HG03460 (cell line): ENCODE measurements at regions not wholly inside any gene's neighbourhood (a gene's known extent, or its start where the extent isn't known, plus 50 kb on each side); places are given as distances from the start of the nearest gene placed in this dataset.

Experiments used
- ATAC-seq: cut with Tn5 transposase; IDR thresholded peaks from one replicate; pipeline ENCODE4 v1.9.1; 2021; ENCODE audit not compliant: unreplicated experiment

DNA sequence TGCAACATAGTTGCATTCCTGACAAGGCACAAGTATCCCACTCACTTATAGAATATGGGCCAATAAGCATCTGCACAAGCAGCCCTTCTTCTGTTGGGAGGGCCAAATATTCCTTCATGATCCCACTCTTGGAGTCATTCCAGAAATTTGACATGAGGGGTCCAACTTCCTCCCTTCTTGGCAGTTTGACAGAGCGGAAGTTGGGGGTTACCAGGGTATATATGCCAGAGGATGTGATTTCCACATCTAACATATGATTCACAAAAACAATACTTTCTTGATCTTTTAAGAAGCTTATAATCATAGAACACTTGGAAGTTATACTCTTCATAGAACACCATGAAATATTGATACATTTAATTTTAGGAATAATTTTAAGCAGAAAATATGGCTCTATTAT, 100.9 kb upstream of the CRBN start:
- ATAC-seq: no peak

GRCh38 chr3:3278073-3278472, 98.6 kb upstream of the CRBN start:
- ATAC-seq: no peak

GRCh38 chr3:3276630-3277029, 97.1 kb upstream of the CRBN start:
- ATAC-seq: no peak

DNA sequence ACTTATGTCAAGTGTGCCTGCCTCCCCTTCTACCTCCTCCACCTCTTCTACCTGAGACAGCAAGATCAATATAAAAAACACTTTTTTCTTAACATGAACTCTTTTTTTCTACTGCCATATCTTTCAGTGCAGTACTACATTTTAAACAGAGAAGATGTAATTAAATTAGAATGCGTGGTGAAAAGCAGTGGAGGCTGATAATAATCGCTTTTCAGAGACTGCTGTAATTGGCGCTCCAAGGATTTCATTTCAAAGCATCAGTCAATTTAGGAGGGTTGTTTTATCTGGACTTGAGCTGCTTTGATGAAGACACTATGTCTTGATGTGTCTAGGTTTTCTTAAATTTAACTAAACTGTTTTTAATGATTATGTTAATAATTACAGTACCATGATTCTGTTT, 85.3 kb upstream of the CRBN start:
- no peak for ATAC-seq

DNA sequence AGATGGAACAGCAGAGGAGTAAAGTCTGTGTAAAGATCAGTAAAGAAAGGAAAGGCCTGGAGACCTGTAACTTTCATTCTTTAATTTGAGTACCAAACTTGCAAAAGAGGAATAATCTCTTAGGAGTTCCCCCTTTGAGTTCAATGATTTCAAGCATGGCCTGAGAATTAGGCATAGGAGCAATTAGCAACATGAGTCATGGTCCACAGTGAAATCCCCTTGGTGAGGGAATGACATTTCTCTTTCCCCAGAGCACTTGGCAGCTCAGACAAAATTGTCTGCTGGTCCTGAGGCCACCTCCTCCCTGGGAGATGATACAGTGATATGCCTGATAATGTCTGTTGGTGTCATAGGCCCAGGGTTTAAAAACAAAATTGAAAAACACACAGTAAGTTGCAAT, 81.4 kb upstream of the CRBN start:
- ATAC-seq: no peak

DNA sequence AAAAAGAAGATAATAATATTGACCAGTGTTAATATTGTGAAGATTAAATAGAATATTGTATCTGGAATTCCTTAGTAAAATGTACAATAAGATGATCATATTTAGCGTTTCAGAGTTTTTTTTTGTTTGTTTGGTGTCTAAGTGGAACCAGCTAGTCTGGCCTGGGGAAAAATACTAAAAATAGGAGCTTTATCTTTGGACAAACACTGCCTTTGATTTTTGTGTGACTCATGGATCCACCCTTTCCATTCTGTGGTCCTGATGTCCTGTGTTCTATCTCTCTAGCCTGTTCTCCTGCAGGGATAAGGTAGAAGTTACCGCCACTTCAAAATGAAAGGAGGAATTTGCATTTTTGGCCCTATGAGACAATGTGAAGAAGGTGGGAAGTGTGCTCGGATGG, 79.7 kb upstream of the CRBN start:
- ATAC-seq: no peak

- no peak for ATAC-seq
Observed at GRCh38 chr3:3258281-3258680, 78.8 kb upstream of the CRBN start.

- ATAC-seq: no peak
Observed at GRCh38 chr3:3241596-3241995, 62.1 kb upstream of the CRBN start.

DNA sequence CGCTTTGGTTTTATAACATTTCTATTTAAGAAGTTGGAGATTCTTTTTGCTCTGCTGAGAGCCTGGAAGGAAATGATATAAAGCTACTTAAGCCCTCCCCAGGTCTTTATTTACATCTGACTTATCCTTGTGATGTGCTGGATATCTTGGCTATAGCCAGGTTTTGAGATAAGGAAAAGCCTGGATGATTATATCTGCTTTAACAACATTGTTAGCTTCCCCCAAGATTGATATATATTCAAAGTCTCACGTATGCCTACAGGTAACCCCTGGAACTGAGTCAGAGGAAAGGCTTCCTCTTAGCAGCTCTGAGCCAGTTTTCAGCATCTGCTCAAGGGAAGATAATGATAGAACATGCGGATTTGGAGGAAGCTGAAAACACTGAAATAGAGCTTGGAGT, 61.5 kb upstream of the CRBN start:
- no peak for ATAC-seq

DNA sequence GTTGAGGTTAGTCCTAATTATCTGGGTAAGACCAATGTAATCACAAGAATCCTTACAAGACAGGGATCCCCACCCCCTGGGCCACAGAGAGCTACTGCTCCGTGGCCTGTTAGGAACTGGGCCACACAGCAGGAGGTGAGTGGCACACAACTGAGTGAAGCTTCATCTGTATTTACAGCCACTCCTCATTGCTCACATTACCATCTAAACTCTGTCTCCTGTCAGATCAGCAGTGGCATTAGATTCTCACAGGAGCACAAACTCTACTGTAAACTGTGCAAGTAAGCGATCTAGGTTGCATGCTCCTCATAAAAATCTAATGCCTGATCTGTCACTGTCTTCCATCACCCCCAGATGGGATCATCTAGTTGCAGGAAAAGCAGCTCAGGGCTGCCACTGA, 58.5 kb upstream of the CRBN start:
- ATAC-seq: no peak

DNA sequence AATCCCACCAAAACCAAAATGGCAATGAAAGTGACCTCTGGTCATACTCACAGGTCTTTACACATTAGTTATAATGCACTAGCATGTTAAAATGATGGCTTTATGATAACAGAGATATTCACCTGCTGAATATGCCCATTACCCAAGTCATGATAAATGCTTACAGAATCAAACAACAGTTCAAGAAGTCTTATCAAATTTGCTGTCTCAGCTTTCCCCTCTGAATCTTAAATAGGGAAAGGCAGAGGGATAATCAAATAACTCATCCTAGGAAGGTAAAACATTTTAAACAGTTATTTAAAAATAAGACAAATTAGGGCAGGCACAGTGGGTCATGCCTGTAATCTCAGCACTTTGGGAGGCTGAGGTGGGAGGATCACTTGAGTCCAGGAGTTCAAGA, 52.8 kb upstream of the CRBN start:
- no peak for ATAC-seq
